ENCODE measurements at regions not wholly inside any gene's neighbourhood (a gene's known extent, or its start where the extent isn't known, plus 50 kb on each side); places are given as distances from the start of the nearest gene placed in this dataset.

DNA sequence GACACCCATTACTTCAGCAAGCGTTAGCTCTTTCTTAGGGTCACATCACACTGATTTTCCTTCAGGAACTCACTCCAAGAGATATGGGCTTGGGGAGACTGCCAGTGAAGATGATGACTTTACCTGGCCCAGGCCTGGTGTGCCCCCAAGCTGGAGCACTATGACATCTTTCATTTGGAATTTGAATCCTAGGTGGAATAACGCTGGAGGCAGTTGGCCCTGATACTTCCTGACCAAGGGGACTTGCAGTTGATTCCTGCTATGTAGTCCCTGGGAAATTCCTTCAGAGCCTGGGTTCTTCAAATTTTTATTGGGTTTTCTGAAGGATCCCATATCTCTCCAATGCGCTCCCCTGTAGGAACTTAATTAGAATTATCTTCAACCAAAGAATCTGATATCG lies 114.9 kb upstream of the GUCA2B start:
- peaks cover 0 to 13% of the 10 kb centered on the region in 2 donors for H3K4me1 ChIP-seq
- H3K4me3 ChIP-seq = no peak overlapping the region
- no peaks in the 10 kb centered on the region for H3K27me3 ChIP-seq
- H3K36me3 ChIP-seq = no peaks in the 10 kb centered on the region
- DNase-seq (ENCODE audit: low spot score) = no peak
- TF ChIP-seq, protein P1, sequence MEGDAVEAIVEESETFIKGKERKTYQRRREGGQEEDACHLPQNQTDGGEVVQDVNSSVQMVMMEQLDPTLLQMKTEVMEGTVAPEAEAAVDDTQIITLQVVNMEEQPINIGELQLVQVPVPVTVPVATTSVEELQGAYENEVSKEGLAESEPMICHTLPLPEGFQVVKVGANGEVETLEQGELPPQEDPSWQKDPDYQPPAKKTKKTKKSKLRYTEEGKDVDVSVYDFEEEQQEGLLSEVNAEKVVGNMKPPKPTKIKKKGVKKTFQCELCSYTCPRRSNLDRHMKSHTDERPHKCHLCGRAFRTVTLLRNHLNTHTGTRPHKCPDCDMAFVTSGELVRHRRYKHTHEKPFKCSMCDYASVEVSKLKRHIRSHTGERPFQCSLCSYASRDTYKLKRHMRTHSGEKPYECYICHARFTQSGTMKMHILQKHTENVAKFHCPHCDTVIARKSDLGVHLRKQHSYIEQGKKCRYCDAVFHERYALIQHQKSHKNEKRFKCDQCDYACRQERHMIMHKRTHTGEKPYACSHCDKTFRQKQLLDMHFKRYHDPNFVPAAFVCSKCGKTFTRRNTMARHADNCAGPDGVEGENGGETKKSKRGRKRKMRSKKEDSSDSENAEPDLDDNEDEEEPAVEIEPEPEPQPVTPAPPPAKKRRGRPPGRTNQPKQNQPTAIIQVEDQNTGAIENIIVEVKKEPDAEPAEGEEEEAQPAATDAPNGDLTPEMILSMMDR (IDR thresholded peaks at IDR 0.05) = no peak
- H3K9me3 ChIP-seq = no peaks in the 10 kb centered on the region
- H3K27ac ChIP-seq = no peak overlapping the region

DNA sequence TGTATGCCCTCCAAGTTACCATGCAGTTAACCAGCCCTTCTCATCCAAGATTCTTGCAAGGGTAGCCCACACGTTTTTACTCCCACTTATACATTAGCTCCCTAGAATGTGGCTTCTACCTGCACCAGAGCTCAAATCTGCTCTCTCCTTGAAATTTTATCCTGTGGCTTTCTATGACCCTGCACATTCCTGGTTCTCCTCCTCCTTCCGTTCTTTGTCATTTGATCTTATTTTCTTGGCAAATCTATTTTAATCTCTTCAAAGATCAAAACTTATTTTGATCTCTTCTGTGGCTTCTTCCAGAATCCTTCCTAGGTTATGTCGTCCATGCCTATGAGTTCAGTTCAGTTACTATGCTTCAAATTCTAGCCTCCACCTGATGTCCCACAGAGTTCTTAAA lies 115.6 kb upstream of the GUCA2B start:
- peaks cover 0 to 13% of the 10 kb centered on the region in 2 donors for H3K4me1 ChIP-seq
- H3K27me3 ChIP-seq = no peaks in the 10 kb centered on the region
- no peak overlapping the region for H3K4me3 ChIP-seq
- no peaks in the 10 kb centered on the region for H3K9me3 ChIP-seq
- no peaks in the 10 kb centered on the region for H3K36me3 ChIP-seq
- H3K27ac ChIP-seq = no peak overlapping the region
- no peak for DNase-seq (ENCODE audit: low spot score)
- TF ChIP-seq, protein P1 (IDR thresholded peaks at IDR 0.05) = no peak

DNA sequence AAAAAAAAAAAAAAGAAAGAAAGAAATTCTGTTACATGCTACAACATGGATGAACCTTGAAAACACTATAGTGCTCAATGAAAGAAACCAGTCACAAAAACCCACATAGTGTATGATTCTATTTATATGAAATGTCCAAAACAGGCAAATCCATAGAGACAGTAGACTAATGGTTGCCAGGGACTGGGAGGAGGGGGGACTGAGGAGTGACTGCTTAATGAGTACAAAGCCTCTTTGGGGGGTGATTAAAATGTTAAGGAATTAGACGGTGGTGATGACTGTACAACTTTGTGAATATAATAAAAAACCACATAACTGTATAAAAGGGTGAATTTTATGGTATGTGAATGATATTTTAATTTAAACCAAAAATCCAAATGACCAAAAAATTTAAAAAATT lies 116.0 kb upstream of the GUCA2B start:
- TF ChIP-seq, protein P1 (IDR thresholded peaks at IDR 0.05) = no peak
- H3K36me3 ChIP-seq = no peaks in the 10 kb centered on the region

DNA sequence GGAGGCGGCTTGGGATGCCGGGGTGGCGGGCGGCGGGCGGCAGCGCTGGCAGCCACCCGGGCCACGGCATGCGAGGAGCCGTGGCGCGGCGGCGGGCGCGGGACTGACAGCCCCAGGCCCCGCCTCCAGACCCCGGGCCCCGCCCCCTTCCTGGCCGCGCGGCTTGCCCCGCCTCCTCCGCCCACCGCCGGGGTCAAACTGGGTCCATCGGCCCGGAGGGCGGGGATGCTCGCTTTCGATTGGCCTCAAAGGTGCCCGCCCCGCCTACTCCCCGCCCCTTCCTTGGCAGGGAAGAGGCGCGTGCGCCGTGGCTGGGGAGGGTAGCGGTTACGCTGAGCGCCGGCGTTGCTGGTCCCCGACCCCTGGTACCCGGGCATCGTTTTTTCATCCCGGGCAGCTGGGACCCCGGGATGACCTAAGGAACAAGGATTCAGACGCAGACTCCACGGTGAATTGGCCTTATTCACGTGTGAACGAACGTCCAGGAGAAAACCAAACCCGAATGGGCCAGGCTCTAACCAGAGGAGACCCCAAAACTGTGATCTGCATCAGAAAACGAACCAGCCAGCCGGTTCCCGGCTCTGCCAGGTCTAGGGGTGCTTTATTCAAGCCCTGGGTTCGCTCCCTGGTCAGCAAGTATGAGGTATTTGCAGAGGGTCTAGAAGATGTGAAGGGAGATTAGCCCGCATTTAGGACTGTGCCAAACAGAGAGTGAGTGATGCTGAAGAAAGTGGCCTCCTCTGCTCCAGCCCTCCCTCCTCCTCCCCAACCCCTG lies 117.2 kb upstream of the GUCA2B start:
- Histone ChIP-seq H3K4me1 (peaks cover 0 to 13% of the 10 kb centered on the region in 2 donors), H3K9me3 (no peaks in the 10 kb centered on the region), H3K4me3 (peak overlapping the region; percentile 59 to 89), H3K27me3 (no peaks in the 10 kb centered on the region), H3K27ac (peak overlapping the region; percentile 63 to 84), H3K36me3 (no peaks in the 10 kb centered on the region)
- TF ChIP-seq, protein P1 (IDR thresholded peaks at IDR 0.05) = no peak
- DNase-seq (ENCODE audit: low spot score) = peak; percentile 95

More for the DNA sequence above, 116.0 kb upstream of the GUCA2B start:
- Histone ChIP-seq H3K27ac (no peak overlapping the region), H3K4me3 (no peak overlapping the region), H3K9me3 (no peaks in the 10 kb centered on the region), H3K4me1 (peaks cover 0 to 13% of the 10 kb centered on the region in 2 donors), H3K27me3 (no peaks in the 10 kb centered on the region)
- no peak for DNase-seq (ENCODE audit: low spot score)

DNA sequence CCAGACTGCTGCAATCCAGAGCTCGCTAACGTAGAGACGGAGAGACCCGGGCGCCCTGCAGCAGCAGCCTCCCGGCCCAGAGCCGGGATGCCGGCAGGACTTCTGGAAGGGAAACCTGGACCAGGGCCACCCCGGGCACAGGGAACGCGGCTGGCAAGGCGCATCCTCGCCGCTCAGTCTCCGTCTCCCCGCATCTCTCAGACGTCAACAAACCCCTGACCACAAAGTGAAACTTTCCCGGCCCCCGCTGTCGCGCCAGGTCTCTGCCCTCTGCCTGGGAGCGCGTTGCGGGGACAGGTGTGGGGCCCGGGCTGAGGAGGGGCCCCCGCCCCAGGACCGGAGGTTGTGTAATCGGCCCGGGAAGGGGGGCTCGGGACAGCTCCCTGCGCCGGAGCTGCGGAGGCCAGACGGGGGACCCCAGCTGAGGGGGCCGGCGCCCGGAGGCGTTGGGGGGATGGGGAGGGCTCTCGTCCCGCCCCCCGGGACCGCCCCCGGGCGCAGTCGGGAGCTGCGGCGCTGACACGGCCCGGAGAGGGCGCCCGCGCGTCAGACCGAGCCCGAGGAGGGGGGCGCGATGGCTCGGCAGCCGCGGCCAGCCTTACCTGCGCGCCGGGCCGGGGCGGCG lies 116.6 kb upstream of the HIVEP3 start:
- Histone ChIP-seq H3K27me3 (no peaks in the 10 kb centered on the region), H3K4me3 (peak overlapping the region; percentile 59 to 89), H3K4me1 (peaks cover 0 to 13% of the 10 kb centered on the region in 2 donors), H3K36me3 (no peaks in the 10 kb centered on the region), H3K9me3 (no peaks in the 10 kb centered on the region), H3K27ac (peak overlapping the region; percentile 70 to 84)
- peak; percentile 62 for DNase-seq (ENCODE audit: low spot score)
- TF ChIP-seq, protein P1 (IDR thresholded peaks at IDR 0.05) = peak; percentile 32 to 50

Data from right atrium auricular region (tissue), 2 donors.